ENCODE measurements at regions not wholly inside any gene's neighbourhood (a gene's known extent, or its start where the extent isn't known, plus 50 kb on each side); places are given as distances from the start of the nearest gene placed in this dataset.

GRCh38 chr7:27362026-27362425, 119.4 kb downstream of the EVX1 start:
- TF ChIP-seq SMC3 (IDR thresholded peaks at IDR 0.05; ENCODE audit: low read depth, low read length): no peak
- TF ChIP-seq EP300 (IDR thresholded peaks at IDR 0.05; ENCODE audit: borderline replicate concordance in 1 of 2, low read depth in 1 of 2, low read length in 1 of 2): no peak
- no peak for TF ChIP-seq POLR2AphosphoS5 (IDR thresholded peaks at IDR 0.05; ENCODE audit: low read depth, low read length)

Data from SK-N-SH (cell line).